Mucosa of gallbladder (tissue), 1 donor: ENCODE measurements at regions not wholly inside any gene's neighbourhood (a gene's known extent, or its start where the extent isn't known, plus 50 kb on each side); places are given as distances from the start of the nearest gene placed in this dataset.
"Not testable (repeated sequence)": the region's sequence is repeated elsewhere in the genome, so short reads cannot be mapped to it uniquely, and the experiment has no call there.

Experiments
- DNase-seq: peaks from one replicate; pipeline ENCODE4 v3.0.0-alpha.2; 2020; ENCODE audit warnings: low spot score
- donor health status: DM: no; HTN: no; CAD: no.

GRCh38 chr14:84065811-84066210 lies 1464.1 kb upstream of the FLRT2 start:
- DNase-seq, result no peak

- DNase-seq, result no peak
Measured at GRCh38 chr14:84068288-84068687, 1461.7 kb upstream of the FLRT2 start.

GRCh38 chr14:84071061-84071460 lies 1458.9 kb upstream of the FLRT2 start:
- no peak for DNase-seq

- no peak for DNase-seq
Measured at GRCh38 chr14:84074626-84075025, 1455.3 kb upstream of the FLRT2 start.

- no peak for DNase-seq
Measured at GRCh38 chr14:84080944-84081343, 1449.0 kb upstream of the FLRT2 start.

- no peak for DNase-seq
Measured at GRCh38 chr14:84084056-84084630, 1445.8 kb upstream of the FLRT2 start.

- no peak for DNase-seq
Measured at GRCh38 chr14:84085493-84085892, 1444.5 kb upstream of the FLRT2 start.

- no peak for DNase-seq
Measured at GRCh38 chr14:84086714-84087113, 1443.2 kb upstream of the FLRT2 start.

- DNase-seq, result no peak
Measured at GRCh38 chr14:84087986-84088531, 1441.9 kb upstream of the FLRT2 start.

GRCh38 chr14:84090837-84091236 lies 1439.1 kb upstream of the FLRT2 start:
- no peak for DNase-seq

GRCh38 chr14:84095681-84096080 lies 1434.3 kb upstream of the FLRT2 start:
- no peak for DNase-seq

- DNase-seq, result no peak
Measured at GRCh38 chr14:84098261-84098660, 1431.7 kb upstream of the FLRT2 start.

GRCh38 chr14:84099560-84099959 lies 1430.4 kb upstream of the FLRT2 start:
- DNase-seq, result not testable (repeated sequence)

GRCh38 chr14:84107835-84108343 lies 1422.1 kb upstream of the FLRT2 start:
- DNase-seq, result no peak

GRCh38 chr14:84108746-84109457 lies 1421.0 kb upstream of the FLRT2 start:
- DNase-seq, result no peak

- DNase-seq, result no peak
Measured at GRCh38 chr14:84112589-84112988, 1417.4 kb upstream of the FLRT2 start.

GRCh38 chr14:84125676-84126075 lies 1404.3 kb upstream of the FLRT2 start:
- no peak for DNase-seq

- DNase-seq, result no peak
Measured at GRCh38 chr14:84127495-84127894, 1402.4 kb upstream of the FLRT2 start.

- DNase-seq, result no peak
Measured at GRCh38 chr14:84128050-84128449, 1401.9 kb upstream of the FLRT2 start.

- no peak for DNase-seq
Measured at GRCh38 chr14:84129007-84129406, 1400.9 kb upstream of the FLRT2 start.

GRCh38 chr14:84129941-84130340 lies 1400.0 kb upstream of the FLRT2 start:
- no peak for DNase-seq

GRCh38 chr14:84131924-84132323 lies 1398.0 kb upstream of the FLRT2 start:
- DNase-seq, result no peak

GRCh38 chr14:84144166-84144565 lies 1385.8 kb upstream of the FLRT2 start:
- DNase-seq, result no peak
